DOHH2 (cell line): ENCODE measurements at regions not wholly inside any gene's neighbourhood (a gene's known extent, or its start where the extent isn't known, plus 50 kb on each side); places are given as distances from the start of the nearest gene placed in this dataset.

Experiments
- H3F3A ChIP-seq: fragments of 200-600 bp; sonication (generic), shearing (Covaris generic); 2 replicates; pipeline ENCODE4 v1.6.0; 2016; ENCODE audit warnings: antibody characterized with exemption, mild to moderate bottlenecking; ENCODE audit not compliant: control insufficient read depth, insufficient read depth
- H3K27ac ChIP-seq: fragments of 200-600 bp; sonication (generic); 2 replicates; pipeline ENCODE4 v1.5.1; 2014; ENCODE audit warnings: low read depth, mild to moderate bottlenecking, low read length, moderate library complexity
- H3K27me3 ChIP-seq: fragments of 200-600 bp; sonication (generic); 2 replicates; pipeline ENCODE4 v1.6.1; 2014; ENCODE audit warnings: mild to moderate bottlenecking, low read length, mixed read lengths; ENCODE audit not compliant: control insufficient read depth
- H3K36me3 ChIP-seq: fragments of 200-600 bp; sonication (generic); 2 replicates; pipeline ENCODE4 v1.6.1; 2014; ENCODE audit warnings: mild to moderate bottlenecking, low read length, moderate library complexity, mixed read lengths; ENCODE audit not compliant: control insufficient read depth
- H3K4me1 ChIP-seq: fragments of 200-600 bp; sonication (generic); 2 replicates; pipeline ENCODE4 v1.6.1; 2014; ENCODE audit warnings: mild to moderate bottlenecking, low read length, mixed read lengths; ENCODE audit not compliant: control insufficient read depth
- H3K4me2 ChIP-seq: fragments of 200-600 bp; sonication (generic); 2 replicates; pipeline ENCODE4 v1.6.0; 2014; ENCODE audit warnings: mild to moderate bottlenecking, low read length, moderate library complexity
- H3K4me3 ChIP-seq: fragments of 200-600 bp; sonication (generic); 2 replicates; pipeline ENCODE4 v1.5.1; 2014; ENCODE audit warnings: mild to moderate bottlenecking, low read length, mixed read lengths
- H3K79me2 ChIP-seq: fragments of 200-600 bp; sonication (generic); 2 replicates; pipeline ENCODE4 v1.6.1; 2014; ENCODE audit warnings: mild to moderate bottlenecking, low read length, mixed read lengths; ENCODE audit not compliant: control insufficient read depth
- H3K9me2 ChIP-seq: fragments of 200-600 bp; sonication (generic); replicated peaks from 2 replicates; pipeline ENCODE4 v1.6.1; 2014; ENCODE audit warnings: mild to moderate bottlenecking, low read length, mixed read lengths; ENCODE audit not compliant: control insufficient read depth
- H3K9me3 ChIP-seq: fragments of 200-600 bp; sonication (generic); 2 replicates; pipeline ENCODE4 v1.6.1; 2014; ENCODE audit warnings: antibody characterized with exemption, low read length, mixed read lengths; ENCODE audit not compliant: control insufficient read depth, insufficient read depth
- H4K20me1 ChIP-seq: fragments of 200-600 bp; sonication (generic); 2 replicates; pipeline ENCODE4 v1.6.0; 2014; ENCODE audit warnings: low read depth, mild to moderate bottlenecking, antibody characterized with exemption, low read length, moderate library complexity; ENCODE audit not compliant: control insufficient read depth, insufficient read depth
- EZH2phosphoT487 ChIP-seq: fragments of 200-600 bp; sonication (generic); IDR thresholded peaks from 2 replicates; pipeline ENCODE4 v1.6.1; 2017; ENCODE audit warnings: borderline replicate concordance, mild to moderate bottlenecking, antibody characterized with exemption, low read length, moderate library complexity, mixed read lengths
- TF ChIP-seq, protein P1 (sequence below): fragments of 200-600 bp; sonication (generic); IDR thresholded peaks from one replicate; pipeline ENCODE4 v1.5.1; 2014; ENCODE audit warnings: antibody characterized with exemption, mild to moderate bottlenecking, low read depth, low read length; ENCODE audit not compliant: poor library complexity, severe bottlenecking

DNA sequence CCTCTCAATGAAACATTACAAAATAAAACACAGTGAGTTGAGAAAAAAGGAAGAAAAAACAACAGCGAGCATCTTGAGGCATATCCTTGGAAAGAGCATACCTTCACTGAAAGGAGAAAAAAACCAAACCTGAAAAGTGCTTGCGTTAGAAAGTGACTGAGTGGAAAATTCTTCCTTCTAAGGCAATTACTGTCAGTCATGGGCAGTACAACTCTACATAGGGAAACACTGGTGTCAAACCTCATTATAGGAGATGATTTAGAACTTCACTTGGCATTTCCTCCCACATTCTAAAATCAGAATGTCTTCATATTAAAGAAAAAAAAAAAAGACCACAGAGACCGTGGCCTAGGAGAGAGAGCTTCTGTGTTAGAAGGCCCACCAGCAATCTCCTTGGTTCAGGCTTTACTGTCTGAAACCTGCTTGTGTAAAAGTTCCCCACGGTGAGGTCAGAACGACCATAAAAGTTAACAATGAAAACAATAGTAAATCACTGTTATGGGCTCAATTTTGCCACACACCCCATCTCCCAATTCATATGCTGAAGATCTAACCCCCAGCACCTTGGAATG, 91.1 kb upstream of the CRY1 start:
- Histone ChIP-seq H4K20me1 (no peaks in the 10 kb centered on the region), H3F3A (no peaks in the 10 kb centered on the region), H3K27ac (no peak overlapping the region), H3K9me3 (no peaks in the 10 kb centered on the region), H3K9me2 (no peaks in the 10 kb centered on the region), H3K4me1 (no peaks in the 10 kb centered on the region), H3K36me3 (no peaks in the 10 kb centered on the region), H3K27me3 (no peaks in the 10 kb centered on the region), H3K4me3 (no peak overlapping the region), H3K4me2 (no peak overlapping the region), H3K79me2 (no peaks in the 10 kb centered on the region)
- TF ChIP-seq, protein P1, sequence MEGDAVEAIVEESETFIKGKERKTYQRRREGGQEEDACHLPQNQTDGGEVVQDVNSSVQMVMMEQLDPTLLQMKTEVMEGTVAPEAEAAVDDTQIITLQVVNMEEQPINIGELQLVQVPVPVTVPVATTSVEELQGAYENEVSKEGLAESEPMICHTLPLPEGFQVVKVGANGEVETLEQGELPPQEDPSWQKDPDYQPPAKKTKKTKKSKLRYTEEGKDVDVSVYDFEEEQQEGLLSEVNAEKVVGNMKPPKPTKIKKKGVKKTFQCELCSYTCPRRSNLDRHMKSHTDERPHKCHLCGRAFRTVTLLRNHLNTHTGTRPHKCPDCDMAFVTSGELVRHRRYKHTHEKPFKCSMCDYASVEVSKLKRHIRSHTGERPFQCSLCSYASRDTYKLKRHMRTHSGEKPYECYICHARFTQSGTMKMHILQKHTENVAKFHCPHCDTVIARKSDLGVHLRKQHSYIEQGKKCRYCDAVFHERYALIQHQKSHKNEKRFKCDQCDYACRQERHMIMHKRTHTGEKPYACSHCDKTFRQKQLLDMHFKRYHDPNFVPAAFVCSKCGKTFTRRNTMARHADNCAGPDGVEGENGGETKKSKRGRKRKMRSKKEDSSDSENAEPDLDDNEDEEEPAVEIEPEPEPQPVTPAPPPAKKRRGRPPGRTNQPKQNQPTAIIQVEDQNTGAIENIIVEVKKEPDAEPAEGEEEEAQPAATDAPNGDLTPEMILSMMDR = no peak
- TF ChIP-seq EZH2phosphoT487 = no peak

DNA sequence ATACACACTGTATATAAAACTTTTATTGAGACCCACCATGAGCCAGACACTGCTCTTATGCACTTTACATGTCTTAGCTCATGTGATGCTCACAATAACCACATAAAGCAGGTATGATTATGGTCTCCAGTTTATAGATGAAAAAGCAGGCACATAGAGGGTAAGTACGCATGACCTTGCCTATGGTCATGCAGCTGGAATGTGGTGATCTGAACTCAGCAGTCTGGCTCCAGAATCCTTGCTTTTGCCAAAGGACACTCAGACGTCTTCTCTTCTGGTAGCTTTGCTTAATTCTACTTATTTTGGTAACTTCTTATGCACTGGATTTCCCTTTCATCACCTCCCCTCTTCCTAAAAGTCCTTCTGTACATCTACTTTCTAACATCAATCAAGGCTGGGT, 103.3 kb upstream of the CRY1 start:
- H3K4me2 ChIP-seq = no peak overlapping the region
- no peak for TF ChIP-seq EZH2phosphoT487
- TF ChIP-seq, protein P1 = no peak
- no peaks in the 10 kb centered on the region for H4K20me1 ChIP-seq
- no peaks in the 10 kb centered on the region for H3K9me2 ChIP-seq
- no peaks in the 10 kb centered on the region for H3K9me3 ChIP-seq
- no peaks in the 10 kb centered on the region for H3F3A ChIP-seq
- H3K79me2 ChIP-seq = no peaks in the 10 kb centered on the region
- no peaks in the 10 kb centered on the region for H3K4me1 ChIP-seq
- no peak overlapping the region for H3K27ac ChIP-seq
- H3K4me3 ChIP-seq = no peak overlapping the region
- no peaks in the 10 kb centered on the region; the same call in 1 of the 2 replicates for H3K27me3 ChIP-seq
- no peaks in the 10 kb centered on the region for H3K36me3 ChIP-seq

DNA sequence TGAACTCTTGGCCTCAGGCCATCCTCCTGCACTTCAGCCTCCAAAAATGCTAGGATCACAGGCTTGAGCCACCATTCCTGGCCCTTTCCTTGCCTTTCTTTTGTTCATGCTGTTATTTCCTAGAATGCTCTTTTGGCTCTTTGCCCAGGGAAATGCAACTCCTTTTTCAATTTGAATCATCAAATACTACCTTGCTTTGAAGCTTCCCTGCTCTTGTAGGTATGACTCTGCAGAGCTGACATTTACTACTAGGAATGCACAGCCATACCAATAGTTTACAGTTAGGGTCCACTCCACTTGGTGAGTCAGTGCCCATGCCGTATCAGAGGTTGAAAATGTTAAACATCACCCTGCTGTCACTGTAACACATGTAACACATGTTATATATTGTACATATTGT, 107.0 kb upstream of the CRY1 start:
- Histone ChIP-seq H3K27me3 (no peaks in the 10 kb centered on the region; the same call in 1 of the 2 replicates), H3K4me2 (no peak overlapping the region), H3K4me3 (no peak overlapping the region), H3K9me3 (no peaks in the 10 kb centered on the region), H3K4me1 (no peaks in the 10 kb centered on the region), H4K20me1 (no peaks in the 10 kb centered on the region), H3K79me2 (no peaks in the 10 kb centered on the region), H3K27ac (no peak overlapping the region), H3F3A (no peaks in the 10 kb centered on the region), H3K9me2 (no peaks in the 10 kb centered on the region), H3K36me3 (no peaks in the 10 kb centered on the region)
- no peak for TF ChIP-seq EZH2phosphoT487
- TF ChIP-seq, protein P1 = no peak
